Vagina (tissue), 2 donors: ENCODE measurements at regions not wholly inside any gene's neighbourhood (a gene's known extent, or its start where the extent isn't known, plus 50 kb on each side); places are given as distances from the start of the nearest gene placed in this dataset.

ENCODE experiments used
- DNase-seq, 2 donors: peaks; one replicate each; pipeline ENCODE4 v3.0.0-alpha.2; 2017; ENCODE audit errors: extremely low spot score in 2 of 2
- H3K27ac ChIP-seq: fragments of 200-600 bp; sonication (generic); one replicate; pipeline ENCODE4 v1.5.1; 2019
- H3K27me3 ChIP-seq: fragments of 200-600 bp; sonication (generic); one replicate; pipeline ENCODE4 v1.5.1; 2019
- H3K36me3 ChIP-seq, 2 donors: fragments of 200-600 bp; sonication (generic); one replicate each; pipeline ENCODE4 v1.5.1; 2017 to 2019
- H3K4me1 ChIP-seq: fragments of 200-600 bp; sonication (generic); one replicate; pipeline ENCODE4 v1.5.1; 2019
- H3K4me3 ChIP-seq, 2 donors: fragments of 200-600 bp; sonication (generic); 1 replicate in 1 of 2; 2 replicates in 1 of 2; pipeline ENCODE4 v1.5.1; 2016 to 2019
- H3K9me3 ChIP-seq: fragments of 200-600 bp; sonication (generic); one replicate; pipeline ENCODE4 v1.5.1; 2019
- CTCF ChIP-seq, 3 experiments: fragments of 450-650 bp in 2 of 3; fragments of 200-600 bp in 1 of 3; sonication (generic) in 1 of 3; IDR thresholded peaks; one replicate each; pipeline ENCODE4 v1.5.1; 2017 to 2019; ENCODE audit warnings: antibody characterized with exemption in 3 of 3, mild to moderate bottlenecking in 2 of 3, moderate library complexity in 2 of 3
- POLR2A ChIP-seq, 2 donors: fragments of 450-650 bp; IDR thresholded peaks; one replicate each; pipeline ENCODE4 v1.6.1; 2017; ENCODE audit warnings: antibody characterized with exemption in 2 of 2, mild to moderate bottlenecking in 2 of 2, moderate library complexity in 2 of 2
- POLR2AphosphoS5 ChIP-seq, 2 donors: sonication (generic); formaldehyde crosslinking; IDR thresholded peaks; one replicate each; pipeline ENCODE4 v1.9.0; 2017; ENCODE audit warnings: antibody characterized with exemption in 2 of 2, mild to moderate bottlenecking in 2 of 2, low read depth in 1 of 2; ENCODE audit not compliant: insufficient read depth in 1 of 2
- intact Hi-C: fragments of 100-400 bp; cut with DNase I; formaldehyde crosslinking; loops from one replicate; pipeline ENCODE4 v1.15.1; 2023

GRCh38 chr12:71004578-71004977 lies 84.0 kb upstream of the PTPRR start:
- no peaks in the 10 kb centered on the region for H3K4me1 ChIP-seq
- intact Hi-C loops = no loop called here
- H3K9me3 ChIP-seq = no peaks in the 10 kb centered on the region
- DNase-seq = no peak
- no peak overlapping the region for H3K27ac ChIP-seq
- H3K27me3 ChIP-seq = no peaks in the 10 kb centered on the region
- TF ChIP-seq CTCF (IDR thresholded peaks at IDR 0.05) (no peak), POLR2AphosphoS5 (IDR thresholded peaks at IDR 0.05; ENCODE audit: insufficient read depth in 1 of 2, low read depth in 1 of 2) (no peak), POLR2A (IDR thresholded peaks at IDR 0.05) (no peak)
- H3K4me3 ChIP-seq = no peak overlapping the region
- no peaks in the 10 kb centered on the region for H3K36me3 ChIP-seq

- intact Hi-C loops = no loop called here
- Histone ChIP-seq H3K36me3 (no peaks in the 10 kb centered on the region), H3K4me3 (no peak overlapping the region), H3K27me3 (no peaks in the 10 kb centered on the region), H3K4me1 (no peaks in the 10 kb centered on the region), H3K9me3 (no peaks in the 10 kb centered on the region), H3K27ac (no peak overlapping the region)
- TF ChIP-seq POLR2AphosphoS5 (IDR thresholded peaks at IDR 0.05; ENCODE audit: insufficient read depth in 1 of 2, low read depth in 1 of 2) = no peak
- no peak for TF ChIP-seq POLR2A (IDR thresholded peaks at IDR 0.05)
- no peak for TF ChIP-seq CTCF (IDR thresholded peaks at IDR 0.05)
- DNase-seq = no peak
Measured at GRCh38 chr12:71000748-71001147, 80.2 kb upstream of the PTPRR start.

GRCh38 chr12:71000255-71000654 lies 79.7 kb upstream of the PTPRR start:
- DNase-seq = no peak
- no peaks in the 10 kb centered on the region for H3K27me3 ChIP-seq
- H3K27ac ChIP-seq = no peak overlapping the region
- no peak overlapping the region for H3K4me3 ChIP-seq
- intact Hi-C loops = no loop called here
- H3K36me3 ChIP-seq = no peaks in the 10 kb centered on the region
- no peaks in the 10 kb centered on the region for H3K9me3 ChIP-seq
- no peak for TF ChIP-seq POLR2AphosphoS5 (IDR thresholded peaks at IDR 0.05; ENCODE audit: insufficient read depth in 1 of 2, low read depth in 1 of 2)
- no peak for TF ChIP-seq CTCF (IDR thresholded peaks at IDR 0.05)
- no peak for TF ChIP-seq POLR2A (IDR thresholded peaks at IDR 0.05)
- H3K4me1 ChIP-seq = no peaks in the 10 kb centered on the region

- TF ChIP-seq CTCF (IDR thresholded peaks at IDR 0.05) = no peak
- TF ChIP-seq POLR2AphosphoS5 (IDR thresholded peaks at IDR 0.05; ENCODE audit: insufficient read depth in 1 of 2, low read depth in 1 of 2) = peak in 1 of 2 donors; percentile 81
- intact Hi-C loops = no loop called here
Measured at GRCh38 chr12:70994217-70994788, 73.8 kb upstream of the PTPRR start.

GRCh38 chr12:70989232-70989631 lies 68.7 kb upstream of the PTPRR start:
- Histone ChIP-seq H3K9me3 (no peaks in the 10 kb centered on the region), H3K4me3 (no peak overlapping the region), H3K36me3 (no peaks in the 10 kb centered on the region), H3K4me1 (no peaks in the 10 kb centered on the region), H3K27me3 (no peaks in the 10 kb centered on the region), H3K27ac (no peak overlapping the region)
- no peak for DNase-seq
- no peak for TF ChIP-seq CTCF (IDR thresholded peaks at IDR 0.05)
- no peak for TF ChIP-seq POLR2A (IDR thresholded peaks at IDR 0.05)
- TF ChIP-seq POLR2AphosphoS5 (IDR thresholded peaks at IDR 0.05; ENCODE audit: insufficient read depth in 1 of 2, low read depth in 1 of 2) = no peak
- intact Hi-C loops = no loop called here

More at GRCh38 chr12:70994217-70994788, 73.8 kb upstream of the PTPRR start:
- Histone ChIP-seq H3K36me3 (no peaks in the 10 kb centered on the region), H3K4me1 (peaks cover 9% of the 10 kb centered on the region), H3K9me3 (no peaks in the 10 kb centered on the region), H3K27ac (peak overlapping the region; percentile 24), H3K27me3 (no peaks in the 10 kb centered on the region), H3K4me3 (no peak overlapping the region)
- DNase-seq = no peak
